K562 (cell line): ENCODE measurements at regions not wholly inside any gene's neighbourhood (a gene's known extent, or its start where the extent isn't known, plus 50 kb on each side); places are given as distances from the start of the nearest gene placed in this dataset.

Experiments
- ATAC-seq: fragments of 200-7000 bp; cut with Tn5 transposase; 3 replicates; pipeline ENCODE4 v1.9.1; 2020; ENCODE audit warnings: moderate library complexity
- BruUV-seq: library from RNA; stranded (reverse); fragments of 400-500 nt; replicated peaks from 2 replicates; lab custom pipeline; 2021; lab: Mats Ljungman, UMichigan
- CTCF ChIA-PET: fragments of 300-600 bp; formaldehyde crosslinking; extraction: SDS; loops from one replicate; lab custom pipeline; 2021; ENCODE audit warnings: low intra/inter-chr PET ratio; lab: Yijun Ruan, JAX
- POLR2A ChIA-PET: fragments of 300-600, 350-650 bp; sonication (Branson Sonifier 250); formaldehyde crosslinking; extraction: SDS; loops from one replicate; lab custom pipeline; 2021; ENCODE audit warnings: antibody characterized with exemption, inconsistent platforms; lab: Yijun Ruan, JAX
- DNase-seq, 4 experiments: peaks; one replicate each; pipeline versions ENCODE4 v3.0.0 to v3.0.0-alpha.2; 2011 to 2018; ENCODE audit warnings: low spot score in 3 of 4, mixed read lengths in 3 of 4; ENCODE audit errors: extremely low read depth in 1 of 4
- FAIRE-seq: peaks from 2 replicates; lab custom pipeline; 2011; peaks lifted over from hg19 to GRCh38; lab: Jason Lieb, UNC
- H2AFZ ChIP-seq: 2 replicates; pipeline ENCODE4 v1.6.0; 2011; ENCODE audit warnings: low read depth, low read length, control low read depth, inconsistent platforms
- H3K27ac ChIP-seq: fragments of 200-600 bp; 3 replicates; pipeline ENCODE4 v1.8.0; 2011; ENCODE audit warnings: low read depth, mild to moderate bottlenecking, control low read depth, inconsistent platforms, low read length, moderate library complexity, mixed read lengths; ENCODE audit errors: extremely low read depth
- H3K27me3 ChIP-seq, 2 experiments: fragments of 300-600 bp in 1 of 2; 2 replicates in 1 of 2; 3 replicates in 1 of 2; pipeline versions ENCODE4 v1.6.0 to v1.8.0; 2011; ENCODE audit warnings: inconsistent platforms in 2 of 2, low read length in 2 of 2, mild to moderate bottlenecking in 1 of 2, mixed read lengths in 1 of 2, moderate library complexity in 1 of 2; ENCODE audit not compliant: control insufficient read depth in 2 of 2, insufficient read depth in 2 of 2
- H3K36me3 ChIP-seq: fragments of 300-600 bp; 3 replicates; pipeline ENCODE4 v1.8.0; 2011; ENCODE audit warnings: mild to moderate bottlenecking, low read length, inconsistent platforms; ENCODE audit not compliant: control insufficient read depth, insufficient read depth
- H3K4me1 ChIP-seq, 2 experiments: fragments of 200-600 bp in 1 of 2; replicated peaks in 1 of 2; 2 replicates in 1 of 2; 3 replicates in 1 of 2; pipeline versions ENCODE4 v1.5.1 to v1.8.0; 2011; ENCODE audit warnings: inconsistent platforms in 2 of 2, low read length in 2 of 2, mild to moderate bottlenecking in 1 of 2, mixed read lengths in 1 of 2, moderate library complexity in 1 of 2; ENCODE audit not compliant: control insufficient read depth in 2 of 2, insufficient read depth in 2 of 2
- H3K4me2 ChIP-seq: 2 replicates; pipeline ENCODE4 v1.6.1; 2011; ENCODE audit warnings: low read length, control low read depth, inconsistent platforms, mixed read lengths; ENCODE audit not compliant: insufficient read depth
- H3K4me3 ChIP-seq: fragments of 200-600 bp; sonication (generic), shearing (Covaris generic); 2 replicates; pipeline ENCODE4 v1.5.1; 2016; ENCODE audit warnings: control low read depth, inconsistent platforms
- H3K79me2 ChIP-seq: fragments of 200-600 bp; 3 replicates; pipeline ENCODE4 v1.8.0; 2011; ENCODE audit warnings: low read length, inconsistent platforms; ENCODE audit not compliant: control insufficient read depth, insufficient read depth
- H3K9ac ChIP-seq, 2 experiments: 2 replicates each; pipeline versions ENCODE4 v1.6.0 to v1.6.1; 2011; ENCODE audit warnings: low read depth in 2 of 2, low read length in 2 of 2, control low read depth in 1 of 2, inconsistent platforms in 1 of 2, mild to moderate bottlenecking in 1 of 2, mixed read lengths in 1 of 2; ENCODE audit not compliant: insufficient read depth in 1 of 2
- H3K9me1 ChIP-seq: one replicate; pipeline ENCODE4 v1.6.0; 2011; ENCODE audit warnings: inconsistent platforms, mild to moderate bottlenecking, low read length, moderate library complexity; ENCODE audit not compliant: control insufficient read depth, insufficient read depth
- H3K9me3 ChIP-seq: replicated peaks from 2 replicates; pipeline ENCODE4 v1.5.1; 2011; ENCODE audit warnings: low read depth, low read length, inconsistent platforms; ENCODE audit not compliant: control insufficient read depth, insufficient read depth
- H4K20me1 ChIP-seq: replicated peaks from 2 replicates; pipeline ENCODE4 v1.6.1; 2011; ENCODE audit warnings: low read length, inconsistent platforms, mixed read lengths; ENCODE audit not compliant: control insufficient read depth, insufficient read depth
- ELF1 ChIP-seq: fragments of 200-800 bp; sonication (Bioruptor generic); IDR thresholded peaks from 2 replicates; pipeline ENCODE4 v1.6.1; 2016; ENCODE audit warnings: missing genetic modification characterization, missing compliant biosample characterization
- HMGXB4 ChIP-seq: sonication (generic); formaldehyde crosslinking; IDR thresholded peaks from 2 replicates; pipeline ENCODE4 v1.8.1; 2023; ENCODE audit warnings: mild to moderate bottlenecking, missing genetic modification reagents
- MCM2 ChIP-seq: fragments of 450-650 bp; IDR thresholded peaks from 2 replicates; pipeline ENCODE4 v1.6.1; 2017; ENCODE audit warnings: low read depth, mild to moderate bottlenecking
- MLX ChIP-seq, 2 experiments: fragments of 450-650 bp in 1 of 2; sonication (generic) in 1 of 2; formaldehyde crosslinking; conservative IDR thresholded peaks; 2 replicates each; pipeline versions ENCODE4 v1.4.0 to v1.8.1; 2020 to 2022; ENCODE audit warnings: mild to moderate bottlenecking in 1 of 2, missing genetic modification reagents in 1 of 2
- NCOA4 ChIP-seq: fragments of 450-650 bp; IDR thresholded peaks from 2 replicates; pipeline ENCODE4 v1.6.1; 2018; ENCODE audit warnings: mild to moderate bottlenecking; ENCODE audit not compliant: partially characterized antibody
- NUFIP1 ChIP-seq: fragments of 450-650 bp; IDR thresholded peaks from 2 replicates; pipeline ENCODE4 v1.6.1; 2018; ENCODE audit not compliant: partially characterized antibody
- POLR2G ChIP-seq: fragments of 200-400 bp; formaldehyde crosslinking; IDR thresholded peaks from 2 replicates; pipeline ENCODE4 v1.6.1; 2017; ENCODE audit warnings: low read depth, mild to moderate bottlenecking, antibody characterized with exemption, low read length, moderate library complexity
- SMC3 ChIP-seq: conservative IDR thresholded peaks from 2 replicates; pipeline ENCODE4 v1.6.1; 2011; ENCODE audit warnings: low read depth, low read length, improper control_type of control experiment; ENCODE audit not compliant: insufficient read depth
- ZBTB8A ChIP-seq: fragments of 450-650 bp; IDR thresholded peaks from 2 replicates; pipeline ENCODE4 v1.6.1; 2018; ENCODE audit warnings: mild to moderate bottlenecking, moderate library complexity; ENCODE audit not compliant: partially characterized antibody
- ZNF140 ChIP-seq: fragments of 250-450 bp; sonication (Bioruptor Pico); IDR thresholded peaks from 2 replicates; pipeline ENCODE4 v1.8.0; 2021; ENCODE audit warnings: moderate library complexity, mild to moderate bottlenecking, inconsistent platforms
- ZNF444 ChIP-seq: fragments of 250-450 bp; sonication (Bioruptor Pico); IDR thresholded peaks from 2 replicates; pipeline ENCODE4 v1.4.0; 2020; ENCODE audit warnings: mild to moderate bottlenecking, moderate library complexity
- WGBS: fragments of 100-300 bp; shearing (Covaris generic); methylation state at CpG from one replicate; pipeline ENCODE4 v1.1.6; 2016; ENCODE audit warnings: low coverage, mixed read lengths; ENCODE audit not compliant: insufficient coverage; ENCODE audit errors: missing lambda C conversion rate; 5-methylcytosine and 5-hydroxymethylcytosine counted together
- in situ Hi-C: fragments of 300-500 bp; cut with MboI; formaldehyde crosslinking; loops from 4 replicates; pipeline ENCODE4 v1.15.0; 2018; ENCODE audit warnings: inconsistent platforms, mixed read lengths
- intact Hi-C: fragments of 100-400 bp; cut with micrococcal nuclease; formaldehyde crosslinking; loops from 2 replicates; pipeline ENCODE4 v1.14.2; 2022
- TF ChIP-seq, protein P1 (sequence below): sonication (generic); formaldehyde crosslinking; IDR thresholded peaks from 2 replicates; pipeline ENCODE4 v1.8.0; 2022; ENCODE audit warnings: mild to moderate bottlenecking, missing genetic modification reagents

DNA sequence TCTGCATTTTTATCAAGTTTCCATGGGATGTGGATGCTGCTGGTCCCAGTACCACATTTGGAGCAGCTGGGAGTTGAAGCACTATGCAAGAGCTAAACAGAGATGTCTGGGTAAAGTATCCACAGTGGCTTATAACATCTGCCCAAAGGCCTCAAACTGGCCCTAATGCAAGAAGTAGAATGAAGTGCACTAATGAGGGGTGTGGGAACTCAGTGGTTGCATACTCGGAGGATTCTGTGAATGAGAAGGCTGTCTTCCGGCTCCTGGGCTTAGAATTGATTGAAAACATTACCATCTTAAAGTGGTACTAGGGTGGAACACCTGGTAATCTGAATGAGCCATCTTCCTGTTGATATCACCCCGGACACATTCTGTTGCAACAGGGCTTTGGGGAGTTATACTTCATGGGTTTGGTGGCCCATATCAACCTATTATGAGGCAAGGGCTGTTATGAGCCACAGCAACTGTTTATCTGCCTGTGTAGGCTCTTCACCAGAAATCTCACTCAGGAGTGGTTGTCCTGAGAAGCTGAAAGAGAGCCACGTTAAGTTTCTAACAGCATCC is 54.7 kb upstream of the SNRPB2 start (continued):
- TF ChIP-seq NUFIP1 (no peak), ZNF444 (no peak), MCM2 (no peak)
- TF ChIP-seq, protein P1, sequence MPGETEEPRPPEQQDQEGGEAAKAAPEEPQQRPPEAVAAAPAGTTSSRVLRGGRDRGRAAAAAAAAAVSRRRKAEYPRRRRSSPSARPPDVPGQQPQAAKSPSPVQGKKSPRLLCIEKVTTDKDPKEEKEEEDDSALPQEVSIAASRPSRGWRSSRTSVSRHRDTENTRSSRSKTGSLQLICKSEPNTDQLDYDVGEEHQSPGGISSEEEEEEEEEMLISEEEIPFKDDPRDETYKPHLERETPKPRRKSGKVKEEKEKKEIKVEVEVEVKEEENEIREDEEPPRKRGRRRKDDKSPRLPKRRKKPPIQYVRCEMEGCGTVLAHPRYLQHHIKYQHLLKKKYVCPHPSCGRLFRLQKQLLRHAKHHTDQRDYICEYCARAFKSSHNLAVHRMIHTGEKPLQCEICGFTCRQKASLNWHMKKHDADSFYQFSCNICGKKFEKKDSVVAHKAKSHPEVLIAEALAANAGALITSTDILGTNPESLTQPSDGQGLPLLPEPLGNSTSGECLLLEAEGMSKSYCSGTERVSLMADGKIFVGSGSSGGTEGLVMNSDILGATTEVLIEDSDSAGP = no peak

DNA sequence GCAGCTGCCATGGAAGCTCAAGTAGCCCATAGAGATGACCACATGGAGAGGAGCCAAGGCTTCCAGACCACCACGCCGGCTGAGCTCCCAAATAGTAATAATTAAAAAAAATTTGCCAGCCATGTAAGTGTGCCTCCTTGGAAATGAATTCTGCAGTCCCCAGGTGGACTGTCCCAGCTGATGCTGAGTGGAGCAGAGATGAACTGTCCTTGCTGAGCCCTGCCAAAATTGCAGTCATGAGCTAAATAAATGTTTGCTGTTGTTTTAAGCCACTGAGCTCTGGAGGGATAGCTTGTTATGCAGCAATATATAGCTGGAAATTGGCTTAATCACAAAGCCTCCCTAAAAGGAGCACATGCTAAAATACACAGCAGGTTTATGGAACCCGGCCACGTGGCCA is 55.6 kb upstream of the SNRPB2 start:
- POLR2A ChIA-PET = no interaction called here
- WGBS = 0% methylated on average over 4 of the region's 4 CpGs
- in situ Hi-C loops = no loop called here

More for the DNA sequence above, 55.6 kb upstream of the SNRPB2 start:
- no peaks in the 10 kb centered on the region for H3K36me3 ChIP-seq
- no peak overlapping the region for H3K9ac ChIP-seq
- DNase-seq (no peak), ATAC-seq (no peak), FAIRE-seq (no peak)
- H4K20me1 ChIP-seq = no peaks in the 10 kb centered on the region
- no peaks in the 10 kb centered on the region for H3K9me3 ChIP-seq
- H3K79me2 ChIP-seq = no peaks in the 10 kb centered on the region
- TF ChIP-seq POLR2G = no peak
- no peak for TF ChIP-seq NCOA4
- TF ChIP-seq SMC3 = no peak
- no peak for TF ChIP-seq ELF1 (tag)
- no peak for TF ChIP-seq ZBTB8A
- no peak for TF ChIP-seq MLX (CRISPR knock-in tag; conservative IDR thresholded peaks at IDR 0.05)
- TF ChIP-seq ZNF140 = no peak
- no peak for TF ChIP-seq HMGXB4
- H3K4me1 ChIP-seq = no peaks in the 10 kb centered on the region
- no peak overlapping the region for H3K4me2 ChIP-seq
- CTCF ChIA-PET = no interaction called here
- H3K9me1 ChIP-seq = no peaks in the 10 kb centered on the region
- H2AFZ ChIP-seq = no peak overlapping the region
- no peak overlapping the region for H3K27ac ChIP-seq
- intact Hi-C loops = no loop called here
- no peak overlapping the region for H3K4me3 ChIP-seq
- H3K27me3 ChIP-seq = no peaks in the 10 kb centered on the region
- no TSS peak for BruUV-seq
